HG03520 (cell line): ENCODE measurements at regions not wholly inside any gene's neighbourhood (a gene's known extent, or its start where the extent isn't known, plus 50 kb on each side); places are given as distances from the start of the nearest gene placed in this dataset.
A peak's percentile ranks its signal among the peaks of the same experiment; 100 is the strongest.

Experiments used
- ATAC-seq: cut with Tn5 transposase; IDR thresholded peaks from one replicate; pipeline ENCODE4 v1.9.1; 2021; ENCODE audit warnings: mild to moderate bottlenecking, moderate library complexity; ENCODE audit not compliant: unreplicated experiment

DNA sequence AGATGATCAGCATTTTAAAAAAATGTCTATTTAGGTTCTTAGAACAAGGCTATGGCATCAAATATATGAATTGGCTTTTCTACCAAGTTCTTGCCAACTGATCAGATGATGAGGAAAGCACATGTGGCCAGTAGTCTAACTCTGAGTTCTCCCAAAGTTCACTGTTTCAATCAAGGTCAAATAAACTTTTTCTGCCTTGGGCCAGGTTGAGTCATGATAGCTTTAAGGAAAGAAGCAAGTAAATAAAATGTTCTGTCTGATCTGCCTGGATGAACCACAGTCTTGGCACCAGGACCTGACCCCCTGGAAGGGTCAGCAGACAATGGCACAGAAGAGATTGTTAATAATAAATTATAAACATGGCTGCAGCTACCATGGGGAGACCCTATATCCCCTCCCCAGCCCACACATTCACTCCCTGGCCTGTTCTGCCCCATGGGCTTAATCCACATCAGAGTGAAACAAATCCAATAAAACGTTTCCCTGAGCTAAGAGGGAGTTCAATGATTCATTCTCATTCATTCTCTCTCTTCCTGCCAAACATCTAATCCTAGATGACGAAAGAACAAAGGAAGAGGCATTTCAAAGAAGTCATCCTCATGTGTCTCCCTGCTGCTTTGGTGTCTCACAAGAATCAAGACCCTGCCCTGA, 661.6 kb downstream of the DHX35 start:
- no peak for ATAC-seq

- no peak for ATAC-seq
Observed at GRCh38 chr20:39619271-39619785, 657.2 kb downstream of the DHX35 start.

- ATAC-seq: no peak
Observed at GRCh38 chr20:39611901-39612300, 649.8 kb downstream of the DHX35 start.

- ATAC-seq: no peak
Observed at GRCh38 chr20:39607141-39607540, 645.0 kb downstream of the DHX35 start.

DNA sequence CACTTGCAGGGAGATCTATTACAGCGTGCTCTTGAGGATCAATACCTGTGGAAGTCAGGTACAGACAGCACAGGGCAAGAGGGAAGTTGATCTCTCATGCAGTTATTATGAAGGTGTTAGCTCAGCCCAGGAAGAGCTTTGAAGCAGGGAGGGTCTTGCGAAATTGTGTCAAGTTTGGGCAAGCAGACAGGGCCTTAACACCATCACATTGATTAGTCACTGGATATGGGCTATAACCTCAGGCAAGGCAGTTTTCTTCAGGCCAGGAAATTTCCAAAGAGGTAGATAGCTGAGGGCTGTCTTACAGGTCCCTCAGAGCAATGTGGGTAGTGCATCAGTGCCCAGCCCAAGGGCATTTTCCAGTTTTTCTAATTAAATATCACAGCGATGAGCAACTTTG, 643.8 kb downstream of the DHX35 start:
- ATAC-seq: no peak

DNA sequence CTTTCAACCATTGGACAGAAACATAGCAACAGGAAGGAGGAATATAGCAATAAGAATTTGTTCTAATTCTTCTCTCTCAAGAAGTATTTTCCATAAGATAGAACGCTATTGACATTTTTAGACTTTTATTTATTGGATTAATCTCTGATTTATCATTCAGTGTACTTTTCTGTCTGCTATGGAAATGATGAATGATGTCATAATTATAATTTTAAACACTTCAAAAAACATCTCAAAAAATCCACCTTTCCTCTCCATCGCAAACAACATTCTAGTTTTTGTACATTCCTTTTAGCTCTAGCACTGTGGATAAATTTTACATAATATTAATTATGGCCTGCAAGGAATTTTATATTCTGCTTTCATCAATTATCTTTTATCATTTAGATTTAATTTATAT, 643.2 kb downstream of the DHX35 start:
- ATAC-seq: no peak

DNA sequence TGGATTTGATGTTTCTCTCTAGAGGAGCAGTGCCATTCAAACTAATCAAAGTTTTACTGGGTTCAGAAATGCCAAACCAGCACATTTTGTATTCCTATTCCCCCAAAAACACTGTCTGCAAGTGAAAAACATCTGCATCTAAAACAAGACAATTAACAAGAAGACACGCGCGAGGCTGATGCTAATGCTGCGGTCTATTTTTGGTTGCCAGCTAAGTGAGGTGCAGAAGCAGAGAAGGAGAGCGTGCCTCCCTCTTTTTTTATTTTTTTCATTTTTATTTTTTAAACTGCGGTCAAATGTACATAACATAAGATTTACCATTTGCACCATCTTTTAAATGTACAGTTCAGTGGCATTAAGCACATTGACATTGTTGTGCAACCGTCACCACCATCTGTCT, 641.1 kb downstream of the DHX35 start:
- ATAC-seq: no peak

DNA sequence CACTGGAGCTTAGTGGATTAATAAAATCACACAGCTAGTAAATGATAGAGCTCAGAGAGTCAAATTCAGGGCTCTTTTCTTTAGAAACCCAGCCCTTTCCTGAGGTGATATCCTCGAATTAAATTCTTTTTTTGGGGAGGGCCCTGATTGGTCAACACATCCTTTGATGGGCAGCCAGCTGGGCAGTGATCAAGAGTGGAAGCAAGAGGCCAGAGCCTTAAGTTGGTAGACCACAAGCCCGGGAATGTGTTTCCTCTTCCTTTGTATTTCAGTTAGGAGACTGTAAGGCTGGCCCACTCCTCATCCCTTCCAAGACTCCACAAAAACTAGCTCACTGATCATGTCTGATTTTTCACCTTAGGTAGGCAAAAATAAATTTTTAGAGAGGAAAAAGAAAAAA, 640.5 kb downstream of the DHX35 start:
- no peak for ATAC-seq

DNA sequence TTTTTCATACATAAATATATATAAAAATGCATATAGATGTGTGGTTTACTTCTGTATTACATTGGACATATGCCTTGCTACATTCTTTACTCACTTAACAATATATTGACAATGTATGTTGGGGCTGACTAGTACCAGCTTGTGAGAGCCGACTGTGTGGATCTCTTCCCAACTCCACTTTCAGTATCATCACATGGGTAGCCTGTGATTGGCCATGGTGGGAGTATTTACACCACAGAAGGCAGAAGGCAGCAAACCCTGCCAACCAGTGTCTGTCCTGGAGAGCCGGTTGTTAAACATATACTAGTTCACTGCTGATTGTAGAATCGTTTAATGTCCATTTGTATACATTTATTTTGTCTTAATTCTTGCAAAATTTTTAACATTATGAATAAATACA, 638.7 kb downstream of the DHX35 start:
- ATAC-seq: no peak

DNA sequence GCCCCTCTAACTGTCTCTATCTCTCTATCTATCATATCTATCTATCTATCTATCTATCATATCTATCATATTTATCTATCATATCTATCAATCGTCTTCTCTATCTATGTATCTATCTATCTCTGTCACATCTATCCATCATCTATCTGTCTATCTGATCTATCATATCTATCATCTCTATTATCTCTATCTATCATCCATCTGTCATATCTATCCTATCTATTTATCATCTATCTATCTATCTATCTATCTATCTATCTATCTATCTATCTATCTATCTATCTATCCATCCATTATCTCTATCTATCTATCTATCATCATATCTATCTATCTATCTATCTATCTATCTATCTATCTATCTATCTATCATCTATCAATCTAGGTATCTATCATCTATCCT, 638.0 kb downstream of the DHX35 start:
- ATAC-seq: no peak

DNA sequence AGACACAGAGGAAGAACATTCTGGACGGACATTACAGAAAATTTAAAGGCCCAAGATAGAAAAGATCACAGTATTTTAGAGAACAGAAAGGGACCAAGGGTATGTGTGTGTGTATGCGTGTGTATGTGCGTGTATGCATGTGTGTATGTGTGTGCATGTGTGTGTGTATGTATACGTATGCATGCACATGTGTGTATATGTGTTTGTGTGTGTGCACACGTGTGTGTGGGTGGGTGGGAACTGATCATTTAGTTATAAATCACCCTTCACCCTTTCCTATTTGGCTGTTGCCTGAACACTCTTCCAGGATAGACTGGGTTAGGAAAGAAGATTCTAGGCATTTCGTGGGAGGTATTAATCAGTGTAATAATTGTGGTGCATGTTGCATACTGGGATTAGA, 634.4 kb downstream of the DHX35 start:
- no peak for ATAC-seq

DNA sequence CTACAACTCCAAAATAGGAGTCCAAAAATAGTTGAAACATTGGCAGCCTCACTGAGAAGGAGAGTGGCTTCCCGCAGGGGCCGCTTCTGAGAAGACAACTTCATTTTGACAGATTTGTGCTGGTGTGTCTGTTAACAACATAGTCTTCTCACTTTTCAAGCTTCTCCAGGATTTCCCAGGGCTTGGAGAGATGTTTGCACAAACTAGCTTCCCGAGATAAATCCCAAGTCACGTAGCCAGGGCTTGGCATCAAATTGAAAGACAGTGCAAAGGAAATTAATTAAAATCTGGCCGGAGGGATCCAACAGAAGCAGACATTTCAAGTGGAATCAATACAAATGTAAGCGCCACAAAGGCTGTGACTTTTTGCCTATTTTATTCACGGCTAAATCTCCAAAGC, 630.2 kb downstream of the DHX35 start:
- ATAC-seq: no peak

DNA sequence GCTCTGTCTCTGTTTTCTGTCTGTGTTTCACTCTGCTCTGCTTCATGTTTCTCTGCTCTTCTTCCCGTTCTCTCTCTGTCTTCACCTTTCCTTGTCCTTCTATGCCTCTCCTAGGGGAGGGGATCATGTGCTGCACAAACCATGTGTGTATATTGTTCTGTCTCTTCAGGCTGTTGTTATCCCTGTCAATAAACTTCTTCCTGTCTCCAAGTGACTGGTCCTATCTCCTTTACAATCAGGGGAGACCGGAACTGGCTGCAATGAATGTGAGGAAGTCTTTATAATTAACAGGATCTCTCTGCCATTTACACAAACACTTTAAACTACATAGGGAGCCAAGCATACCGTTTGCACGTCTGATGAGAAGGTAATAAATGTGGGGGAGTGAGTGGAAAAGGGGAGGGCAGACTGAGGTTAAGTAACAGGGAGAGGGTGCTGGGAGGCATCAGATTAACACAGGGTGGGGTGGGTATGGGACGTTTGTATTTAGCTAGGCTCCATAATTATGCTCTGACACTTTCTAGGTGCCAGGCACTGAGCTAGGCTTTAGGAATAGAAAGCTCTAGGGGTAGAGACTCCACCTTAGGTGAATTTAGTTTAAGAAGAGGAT, 626.1 kb downstream of the DHX35 start:
- ATAC-seq: no peak

- ATAC-seq: no peak
Observed at GRCh38 chr20:39581034-39581433, 618.9 kb downstream of the DHX35 start.

DNA sequence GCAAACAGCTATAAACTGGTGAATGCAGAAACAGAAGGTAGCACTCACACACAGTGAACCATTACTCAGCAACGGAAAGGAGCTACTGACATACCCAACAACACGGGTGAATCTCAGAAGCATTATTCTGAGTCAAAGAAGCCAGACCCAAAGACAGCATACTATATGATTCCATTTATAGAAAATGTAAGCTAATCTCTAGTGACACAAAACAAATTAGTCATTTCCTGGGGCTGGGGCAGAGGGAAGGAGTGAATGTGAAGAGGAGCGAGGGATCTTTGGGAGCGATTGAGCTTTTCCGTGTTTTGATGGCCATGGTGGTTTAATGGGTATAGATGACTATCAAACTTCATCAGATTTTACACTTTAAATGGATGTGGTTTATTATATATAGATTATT, 614.6 kb downstream of the DHX35 start:
- ATAC-seq: no peak

- no peak for ATAC-seq
Observed at GRCh38 chr20:39574061-39574460, 611.9 kb downstream of the DHX35 start.

DNA sequence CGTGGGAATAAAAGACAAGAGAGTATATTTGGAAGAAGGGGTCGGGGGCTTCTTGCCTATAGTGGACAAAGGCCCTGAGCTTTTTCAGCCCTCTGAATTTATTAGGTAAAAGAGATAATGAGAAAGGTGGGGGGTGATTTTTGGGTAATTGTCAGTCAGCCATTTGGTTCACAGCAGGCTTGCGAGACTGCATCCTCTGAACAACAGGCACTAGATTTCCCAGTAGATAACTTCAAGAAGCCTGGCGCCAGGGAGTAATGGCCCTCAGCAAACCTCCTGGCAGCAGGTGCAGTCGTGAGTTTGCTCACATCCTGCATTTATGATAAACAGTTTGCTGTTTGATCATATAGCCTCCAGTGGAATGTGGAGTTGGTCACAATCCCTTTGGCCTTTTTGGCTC, 609.0 kb downstream of the DHX35 start:
- ATAC-seq: no peak

GRCh38 chr20:39568109-39568508, 606.0 kb downstream of the DHX35 start:
- peak; percentile 49 for ATAC-seq

DNA sequence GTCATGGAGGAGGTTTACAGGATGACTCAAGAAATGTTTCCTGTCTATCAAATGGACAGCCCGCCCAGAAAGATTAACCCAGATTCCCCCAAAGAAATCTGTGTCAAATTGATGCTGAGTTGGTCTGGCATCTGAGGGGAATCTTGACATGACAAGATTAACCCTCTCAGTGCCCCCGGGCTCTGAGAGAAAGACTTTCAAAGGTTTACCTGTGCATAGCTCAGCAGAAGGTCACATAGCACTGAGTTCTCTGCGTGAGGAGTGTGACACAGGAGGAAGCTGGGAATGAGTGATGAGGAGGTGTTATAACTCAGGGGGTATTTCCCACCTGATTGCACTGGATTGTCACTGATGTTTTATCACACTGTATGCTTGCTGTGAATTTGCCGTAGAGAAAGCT, 601.2 kb downstream of the DHX35 start:
- peak; percentile 66 for ATAC-seq

- no peak for ATAC-seq
Observed at GRCh38 chr20:39554341-39554740, 592.2 kb downstream of the DHX35 start.

DNA sequence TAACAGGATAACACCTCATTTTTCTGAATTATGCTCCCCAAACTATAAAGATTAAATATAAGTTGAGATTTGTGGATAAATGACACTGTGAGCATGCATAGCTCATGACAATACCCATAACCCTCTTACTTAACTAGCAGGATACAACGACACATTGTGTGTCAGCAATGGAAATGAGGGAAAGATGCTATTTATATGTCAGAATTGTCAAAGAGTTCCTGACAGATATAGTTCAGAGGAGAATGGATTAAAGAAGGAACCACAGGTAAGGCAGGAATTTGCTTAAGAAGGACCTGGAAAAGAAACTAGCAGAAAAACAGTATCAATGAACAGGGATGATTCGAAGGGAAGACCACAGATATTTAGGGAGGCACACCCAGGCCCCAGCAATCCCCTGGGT, 591.0 kb downstream of the DHX35 start:
- ATAC-seq: no peak

DNA sequence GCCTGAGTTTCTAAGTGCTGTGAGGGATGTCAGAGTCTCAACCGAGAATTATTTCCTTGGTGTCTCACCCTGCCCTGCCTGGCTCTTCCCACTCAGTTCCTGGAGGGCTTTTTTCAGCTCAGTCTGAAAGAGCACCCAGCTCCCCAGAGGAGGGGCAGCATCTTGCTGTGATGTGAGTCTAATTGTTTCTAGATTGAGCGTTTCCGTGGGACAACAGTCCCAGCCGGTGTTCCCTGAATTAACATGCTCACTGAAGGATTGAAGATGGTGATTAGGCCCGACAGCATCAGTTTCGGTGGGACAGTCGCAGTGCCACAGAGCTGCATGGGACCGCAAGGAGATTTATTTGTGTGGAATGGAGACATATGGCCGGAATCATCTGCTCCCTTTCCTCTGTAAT, 587.6 kb downstream of the DHX35 start:
- no peak for ATAC-seq
